ENCODE measurements at regions not wholly inside any gene's neighbourhood (a gene's known extent, or its start where the extent isn't known, plus 50 kb on each side); places are given as distances from the start of the nearest gene placed in this dataset.
"Not testable (repeated sequence)": the region's sequence is repeated elsewhere in the genome, so short reads cannot be mapped to it uniquely, and the experiment has no call there.

DNA sequence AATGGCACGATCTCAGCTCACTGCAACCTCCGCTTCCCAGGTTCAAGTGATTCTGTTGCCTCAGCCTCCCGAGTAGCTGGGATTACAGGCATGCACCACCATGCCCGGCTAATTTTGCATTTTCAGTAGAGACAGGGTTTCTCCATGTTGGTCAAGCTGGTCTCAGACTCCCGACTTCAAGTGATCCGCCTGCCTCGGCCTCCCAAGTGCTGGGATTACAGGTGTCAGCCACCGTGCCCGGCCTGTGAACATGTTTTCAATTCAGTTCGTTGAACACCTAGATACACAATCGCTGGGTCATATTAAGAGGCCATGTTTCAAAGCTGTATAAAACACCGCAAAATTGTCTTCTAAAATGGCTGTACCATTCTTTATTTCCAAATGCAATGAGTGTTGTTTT, 830.3 kb upstream of the TMPRSS15 start:
- not testable (repeated sequence) for H3K27me3 ChIP-seq (ENCODE audit: control insufficient read depth, insufficient read depth, low read length); DNase-seq; H3K36me3 ChIP-seq (replicated peaks; ENCODE audit: control insufficient read depth, insufficient read depth, low read length); H3K4me3 ChIP-seq (ENCODE audit: insufficient read depth, low read depth, low read length)

DNA sequence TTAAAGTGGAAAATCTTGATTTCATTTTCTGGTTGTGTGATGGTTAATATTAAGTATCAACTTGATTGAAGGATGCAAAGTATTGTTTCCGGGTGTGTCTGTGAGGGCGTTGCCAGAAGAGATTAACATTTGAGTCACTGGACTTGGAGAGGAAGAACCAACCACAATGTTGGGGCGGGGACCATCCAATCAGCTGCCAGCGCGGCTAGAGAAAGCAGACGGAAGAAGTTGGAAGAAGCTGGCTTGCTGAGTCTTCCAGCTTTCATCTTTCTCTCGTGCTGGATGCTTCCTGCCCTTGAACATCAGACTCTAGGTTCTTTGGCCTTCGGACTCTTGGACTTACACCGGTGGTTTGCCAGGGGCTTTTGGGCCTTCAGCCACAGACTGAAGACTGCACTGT, 832.6 kb upstream of the TMPRSS15 start:
- Histone ChIP-seq H3K4me3 (ENCODE audit: insufficient read depth, low read depth, low read length) (no peak overlapping the region), H3K36me3 (replicated peaks; ENCODE audit: control insufficient read depth, insufficient read depth, low read length) (no peaks in the 10 kb centered on the region), H3K27me3 (ENCODE audit: control insufficient read depth, insufficient read depth, low read length) (no peaks in the 10 kb centered on the region)
- no peak for DNase-seq

DNA sequence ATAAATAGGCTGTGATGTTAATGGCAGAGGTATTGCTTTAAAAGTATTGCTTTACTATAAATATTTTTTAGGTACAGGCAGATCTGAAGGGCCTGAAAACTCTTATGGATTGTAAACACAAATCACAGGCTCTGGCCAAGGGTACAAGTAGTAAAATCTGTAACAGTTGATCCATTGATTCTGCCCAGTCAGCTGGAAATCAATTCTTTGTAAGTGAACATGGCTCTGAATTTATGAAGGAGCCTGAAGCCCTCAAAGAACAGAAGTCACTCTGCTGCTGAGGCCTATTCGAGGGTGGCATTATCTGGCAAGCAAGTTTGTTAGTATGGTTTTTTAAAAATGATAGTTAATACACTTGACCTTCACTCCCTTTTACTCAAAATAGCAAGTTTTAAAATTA, 834.0 kb upstream of the TMPRSS15 start:
- Histone ChIP-seq H3K36me3 (replicated peaks; ENCODE audit: control insufficient read depth, insufficient read depth, low read length) (no peaks in the 10 kb centered on the region), H3K27me3 (ENCODE audit: control insufficient read depth, insufficient read depth, low read length) (no peaks in the 10 kb centered on the region), H3K4me3 (ENCODE audit: insufficient read depth, low read depth, low read length) (no peak overlapping the region)
- no peak for DNase-seq

DNA sequence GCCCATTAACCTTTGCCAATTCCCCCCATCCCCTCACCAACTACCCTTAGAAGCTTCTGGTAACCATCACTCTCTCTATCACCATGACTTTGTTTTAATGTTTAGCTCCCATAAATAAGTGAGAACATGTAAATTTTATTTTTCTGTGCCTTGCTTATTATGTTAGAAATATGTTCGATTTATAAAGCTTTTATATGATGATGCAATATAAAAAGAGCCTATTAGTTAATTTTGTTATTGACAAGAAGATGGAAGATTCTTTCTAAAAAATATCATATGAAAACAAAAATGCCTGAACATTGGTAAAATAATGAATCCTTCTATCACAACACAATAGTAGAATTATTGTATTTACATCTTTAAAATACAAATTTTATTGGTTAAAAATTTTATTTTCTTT, 836.1 kb upstream of the TMPRSS15 start:
- no peak overlapping the region for H3K4me3 ChIP-seq (ENCODE audit: insufficient read depth, low read depth, low read length)
- no peak for DNase-seq
- no peaks in the 10 kb centered on the region for H3K36me3 ChIP-seq (replicated peaks; ENCODE audit: control insufficient read depth, insufficient read depth, low read length)
- no peaks in the 10 kb centered on the region for H3K27me3 ChIP-seq (ENCODE audit: control insufficient read depth, insufficient read depth, low read length)

DNA sequence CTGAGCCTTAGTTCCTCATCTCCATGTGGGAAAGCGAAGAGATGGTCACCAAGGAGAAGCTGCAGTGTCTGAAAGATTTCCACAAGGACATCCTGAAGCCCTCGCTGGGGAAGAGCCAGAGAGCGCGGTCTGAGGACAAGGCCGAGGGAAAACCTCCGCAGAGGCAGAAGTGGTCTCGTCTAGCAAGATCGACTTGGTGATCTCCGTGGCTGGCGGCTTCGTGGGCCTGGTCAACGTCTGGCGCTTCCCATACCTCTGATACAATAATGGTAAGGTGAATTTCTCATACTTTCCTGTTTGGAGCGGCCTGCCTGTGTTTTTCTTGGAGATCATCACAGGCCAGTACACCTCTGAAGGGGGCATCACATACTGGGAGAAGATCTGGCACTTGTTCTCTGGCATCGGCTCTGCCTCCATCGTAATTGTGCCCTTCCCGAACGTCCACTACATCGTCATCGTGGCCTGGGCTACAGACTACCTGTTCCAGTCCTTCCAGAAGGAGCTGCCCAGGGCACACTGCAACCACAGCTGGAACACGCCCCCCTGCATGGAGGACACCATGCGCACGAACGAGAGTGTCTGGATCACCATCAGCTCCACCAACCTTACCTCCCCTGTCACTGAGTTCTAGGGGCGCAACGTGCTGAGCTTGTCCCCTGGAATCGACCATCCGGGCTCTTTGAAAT, 841.1 kb upstream of the TMPRSS15 start:
- H3K4me3 ChIP-seq (ENCODE audit: insufficient read depth, low read depth, low read length), result no peak overlapping the region
- H3K36me3 ChIP-seq (replicated peaks; ENCODE audit: control insufficient read depth, insufficient read depth, low read length), result no peaks in the 10 kb centered on the region
- no peak for DNase-seq
- no peaks in the 10 kb centered on the region for H3K27me3 ChIP-seq (ENCODE audit: control insufficient read depth, insufficient read depth, low read length)

DNA sequence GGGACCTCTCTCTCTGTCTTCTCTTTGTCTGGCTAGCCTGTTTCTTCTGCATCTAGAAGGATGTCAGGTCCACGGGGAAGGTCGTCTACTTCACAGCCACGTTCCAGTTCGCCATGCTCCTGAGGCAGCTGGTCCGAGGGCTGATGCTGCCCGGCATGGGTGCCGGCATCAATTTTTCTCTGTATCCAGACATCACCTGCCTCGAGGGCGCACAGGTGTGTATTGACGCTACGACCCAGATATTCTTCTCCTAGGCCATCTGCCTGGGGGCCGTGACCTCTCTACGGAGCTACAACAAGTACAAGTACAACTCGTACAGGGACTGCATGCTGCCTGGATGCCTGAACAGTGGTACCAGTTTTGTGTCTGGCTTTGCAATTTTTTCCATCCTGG, 841.6 kb upstream of the TMPRSS15 start:
- DNase-seq, result no peak
- no peak overlapping the region for H3K4me3 ChIP-seq (ENCODE audit: insufficient read depth, low read depth, low read length)
- no peaks in the 10 kb centered on the region for H3K36me3 ChIP-seq (replicated peaks; ENCODE audit: control insufficient read depth, insufficient read depth, low read length)
- no peaks in the 10 kb centered on the region for H3K27me3 ChIP-seq (ENCODE audit: control insufficient read depth, insufficient read depth, low read length)

DNA sequence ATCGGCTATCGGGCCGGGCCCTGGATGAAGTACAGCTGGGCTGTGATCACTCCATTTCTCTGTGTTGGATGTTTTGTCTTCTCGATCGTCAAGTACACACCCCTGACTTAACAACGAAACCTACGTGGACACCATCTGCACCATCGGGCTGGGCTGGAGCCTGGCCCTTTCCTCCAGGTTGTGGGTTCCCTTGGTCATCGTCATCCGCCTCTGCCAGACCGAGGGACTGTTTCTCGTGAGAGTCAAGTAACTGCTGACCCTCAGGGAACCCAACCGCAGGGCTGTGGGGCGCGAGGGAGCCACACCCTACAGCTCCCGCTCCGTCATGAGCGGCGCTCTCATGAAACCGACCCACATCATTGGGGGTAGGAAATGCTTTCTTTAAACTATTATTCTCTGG, 842.4 kb upstream of the TMPRSS15 start:
- H3K4me3 ChIP-seq (ENCODE audit: insufficient read depth, low read depth, low read length), result no peak overlapping the region
- no peak for DNase-seq

DNA sequence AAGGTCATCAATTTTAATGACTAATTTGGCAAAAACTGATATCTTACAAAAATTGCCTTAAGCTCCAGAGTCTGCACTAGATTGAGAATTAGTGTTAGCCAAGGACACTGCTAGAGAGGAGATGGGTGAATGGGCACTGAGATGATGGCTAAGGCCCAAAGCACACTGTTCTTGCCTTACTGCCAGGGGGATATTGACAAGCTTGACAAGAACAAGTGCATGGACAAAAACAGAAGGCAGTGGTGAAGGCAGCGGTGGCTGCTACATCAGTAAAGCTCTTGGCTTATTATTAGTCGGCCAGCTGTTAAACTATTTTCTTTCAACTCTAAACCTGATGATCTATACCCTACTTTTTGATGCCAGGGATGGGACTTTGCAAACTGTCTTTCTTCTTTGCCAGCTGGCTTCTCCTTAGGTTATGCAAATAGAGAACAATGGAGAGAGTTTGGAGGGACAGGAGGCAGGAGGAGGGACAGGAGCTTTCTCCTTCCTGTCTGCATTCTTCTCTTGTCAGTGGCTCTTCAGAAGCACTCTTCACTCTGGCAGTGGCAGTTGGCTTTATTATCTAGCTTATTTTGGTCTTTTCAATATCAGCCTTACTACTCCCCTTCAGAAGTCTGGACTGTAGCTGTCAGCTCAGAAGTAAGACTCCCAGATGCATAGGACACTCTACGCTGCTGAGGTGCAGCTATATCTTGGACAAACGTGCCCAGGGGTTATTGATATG, 853.5 kb upstream of the TMPRSS15 start:
- DNase-seq, result no peak
- Histone ChIP-seq H3K36me3 (replicated peaks; ENCODE audit: control insufficient read depth, insufficient read depth, low read length) (no peaks in the 10 kb centered on the region), H3K27me3 (ENCODE audit: control insufficient read depth, insufficient read depth, low read length) (no peaks in the 10 kb centered on the region), H3K4me3 (ENCODE audit: insufficient read depth, low read depth, low read length) (no peak overlapping the region)

More for the DNA sequence above, 842.4 kb upstream of the TMPRSS15 start:
- Histone ChIP-seq H3K27me3 (ENCODE audit: control insufficient read depth, insufficient read depth, low read length) (no peaks in the 10 kb centered on the region), H3K36me3 (replicated peaks; ENCODE audit: control insufficient read depth, insufficient read depth, low read length) (no peaks in the 10 kb centered on the region)

DNA sequence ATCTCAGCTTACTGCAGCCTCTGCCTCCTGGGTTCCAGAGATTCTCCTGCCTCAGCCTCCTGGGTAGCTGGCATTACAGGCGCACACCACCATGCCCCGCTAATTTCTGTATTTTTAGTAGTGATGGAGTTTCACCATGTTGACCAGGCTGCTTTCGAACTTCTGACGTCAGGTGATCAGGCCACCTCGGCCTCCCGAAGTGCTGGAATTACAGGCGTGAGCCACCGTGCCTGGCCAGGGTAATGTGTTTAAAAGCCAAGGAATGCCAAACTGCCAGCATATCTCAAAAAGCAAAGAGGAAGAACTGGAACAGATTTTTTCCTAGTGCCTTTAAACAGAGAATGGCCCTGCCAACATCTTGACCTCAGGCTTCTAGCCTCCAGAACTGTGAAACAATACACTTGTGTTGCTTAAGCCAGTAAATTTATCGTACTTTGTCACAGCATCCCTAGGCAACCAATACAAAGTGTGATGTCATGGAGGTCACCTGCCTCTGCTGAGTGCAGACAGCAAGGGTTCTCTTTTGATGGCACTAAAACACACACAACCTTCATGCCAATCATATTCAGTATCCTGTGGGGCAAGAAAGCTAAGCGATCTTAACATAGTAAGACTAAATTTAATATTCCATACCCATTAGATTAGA, 858.3 kb upstream of the TMPRSS15 start:
- H3K36me3 ChIP-seq (replicated peaks; ENCODE audit: control insufficient read depth, insufficient read depth, low read length), result no peaks in the 10 kb centered on the region
- no peaks in the 10 kb centered on the region for H3K27me3 ChIP-seq (ENCODE audit: control insufficient read depth, insufficient read depth, low read length)
- DNase-seq, result no peak
- no peak overlapping the region for H3K4me3 ChIP-seq (ENCODE audit: insufficient read depth, low read depth, low read length)

DNA sequence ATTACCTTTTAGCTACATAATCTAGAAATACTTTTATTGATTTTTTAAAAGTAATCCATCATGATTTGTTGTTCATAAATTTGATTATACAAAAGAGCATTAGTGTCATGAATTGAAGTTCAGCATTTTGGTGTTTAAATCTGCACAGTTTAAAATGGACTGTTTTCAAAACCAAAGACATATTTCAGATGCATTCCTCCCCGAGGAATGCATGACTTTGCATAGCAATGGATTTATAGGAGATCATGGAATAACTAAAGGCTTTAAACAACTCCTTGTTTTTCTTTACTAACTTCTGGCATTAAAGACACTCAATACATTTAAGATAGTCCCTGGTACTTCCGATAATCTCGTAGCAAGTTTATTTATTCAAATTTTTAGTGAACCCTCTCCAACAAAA, 863.1 kb upstream of the TMPRSS15 start:
- DNase-seq, result no peak
- H3K4me3 ChIP-seq (ENCODE audit: insufficient read depth, low read depth, low read length), result no peak overlapping the region
- H3K36me3 ChIP-seq (replicated peaks; ENCODE audit: control insufficient read depth, insufficient read depth, low read length), result no peaks in the 10 kb centered on the region
- H3K27me3 ChIP-seq (ENCODE audit: control insufficient read depth, insufficient read depth, low read length), result no peaks in the 10 kb centered on the region

DNA sequence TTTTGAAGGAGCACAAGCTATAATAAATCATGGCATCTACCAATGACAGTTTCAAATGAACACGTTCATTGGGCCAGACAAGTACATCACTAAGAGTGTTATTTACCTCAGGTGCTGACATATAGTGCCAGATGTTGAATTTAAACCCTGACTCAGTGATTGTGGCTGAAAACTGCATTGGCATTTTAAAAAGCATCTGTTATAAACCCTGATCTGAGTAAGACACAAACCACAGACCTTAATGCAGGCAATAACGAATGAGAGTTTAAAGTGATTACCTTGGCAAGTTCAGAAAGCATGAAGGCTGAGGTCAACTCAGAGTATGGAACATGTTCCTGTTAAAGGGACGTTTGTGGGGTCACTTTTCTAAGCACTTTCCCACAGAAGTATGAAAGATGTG, 865.1 kb upstream of the TMPRSS15 start:
- H3K36me3 ChIP-seq (replicated peaks; ENCODE audit: control insufficient read depth, insufficient read depth, low read length), result no peaks in the 10 kb centered on the region
- no peak for DNase-seq
- H3K4me3 ChIP-seq (ENCODE audit: insufficient read depth, low read depth, low read length), result no peak overlapping the region
- H3K27me3 ChIP-seq (ENCODE audit: control insufficient read depth, insufficient read depth, low read length), result no peaks in the 10 kb centered on the region

DNA sequence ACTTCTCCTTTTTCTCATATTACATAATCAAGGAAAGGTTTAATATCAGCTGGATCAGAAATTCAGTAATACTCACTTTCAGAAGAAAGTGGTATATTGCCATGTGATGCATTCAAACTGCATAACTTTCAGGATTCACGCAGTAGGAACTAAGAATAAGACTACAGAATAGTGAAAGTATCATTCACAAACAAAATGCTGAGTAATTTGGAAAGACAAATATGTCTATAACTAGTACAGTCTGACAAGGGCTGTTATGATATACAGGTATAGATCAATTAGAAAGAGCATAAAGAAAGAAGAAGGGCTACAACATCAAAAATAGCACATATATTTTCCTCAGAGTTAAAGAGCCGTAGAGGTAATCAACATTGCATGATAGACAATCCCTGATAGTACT, 871.5 kb upstream of the TMPRSS15 start:
- no peak for DNase-seq
- no peaks in the 10 kb centered on the region for H3K36me3 ChIP-seq (replicated peaks; ENCODE audit: control insufficient read depth, insufficient read depth, low read length)
- no peaks in the 10 kb centered on the region for H3K27me3 ChIP-seq (ENCODE audit: control insufficient read depth, insufficient read depth, low read length)
- H3K4me3 ChIP-seq (ENCODE audit: insufficient read depth, low read depth, low read length), result no peak overlapping the region

DNA sequence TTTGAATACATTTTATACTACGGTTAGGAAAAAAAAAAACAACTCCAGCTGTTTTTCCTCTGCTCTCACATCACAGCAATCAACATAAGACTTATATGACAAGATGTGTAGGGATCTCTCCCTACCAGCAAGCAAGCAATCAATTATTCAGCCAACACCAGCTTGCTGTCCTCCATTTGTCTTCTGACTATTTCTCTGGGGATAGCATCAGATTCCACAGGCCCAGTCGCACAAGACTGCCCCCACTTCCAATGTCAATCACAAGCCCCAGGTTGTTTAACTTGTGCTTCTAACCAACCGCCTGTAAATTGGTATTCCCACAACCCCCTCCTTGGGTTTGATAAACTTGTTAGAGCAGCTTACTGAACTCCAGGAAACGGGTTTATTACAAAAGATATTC, 873.1 kb upstream of the TMPRSS15 start:
- Histone ChIP-seq H3K27me3 (ENCODE audit: control insufficient read depth, insufficient read depth, low read length) (no peaks in the 10 kb centered on the region), H3K4me3 (ENCODE audit: insufficient read depth, low read depth, low read length) (no peak overlapping the region), H3K36me3 (replicated peaks; ENCODE audit: control insufficient read depth, insufficient read depth, low read length) (no peaks in the 10 kb centered on the region)
- DNase-seq, result no peak

DNA sequence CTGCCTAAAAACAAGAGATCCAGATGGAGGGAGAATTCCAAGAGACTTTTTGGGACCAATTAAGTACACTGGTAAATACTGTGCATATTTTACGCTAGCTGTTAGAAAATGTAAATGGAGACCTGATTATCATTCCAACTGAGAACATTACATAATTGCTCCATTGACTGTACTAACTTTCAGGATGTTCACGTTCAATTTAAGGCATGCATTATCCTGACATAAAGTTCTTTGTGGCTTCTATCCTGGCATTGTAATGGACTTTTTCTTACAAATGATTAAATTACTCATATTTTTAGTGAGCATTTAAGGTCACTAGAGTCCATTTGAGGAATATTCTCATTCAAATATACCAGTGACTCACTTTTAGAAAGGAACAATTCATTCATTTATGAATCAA, 883.3 kb upstream of the TMPRSS15 start:
- Histone ChIP-seq H3K4me3 (ENCODE audit: insufficient read depth, low read depth, low read length) (no peak overlapping the region), H3K27me3 (ENCODE audit: control insufficient read depth, insufficient read depth, low read length) (no peaks in the 10 kb centered on the region), H3K36me3 (replicated peaks; ENCODE audit: control insufficient read depth, insufficient read depth, low read length) (no peaks in the 10 kb centered on the region)
- no peak for DNase-seq

DNA sequence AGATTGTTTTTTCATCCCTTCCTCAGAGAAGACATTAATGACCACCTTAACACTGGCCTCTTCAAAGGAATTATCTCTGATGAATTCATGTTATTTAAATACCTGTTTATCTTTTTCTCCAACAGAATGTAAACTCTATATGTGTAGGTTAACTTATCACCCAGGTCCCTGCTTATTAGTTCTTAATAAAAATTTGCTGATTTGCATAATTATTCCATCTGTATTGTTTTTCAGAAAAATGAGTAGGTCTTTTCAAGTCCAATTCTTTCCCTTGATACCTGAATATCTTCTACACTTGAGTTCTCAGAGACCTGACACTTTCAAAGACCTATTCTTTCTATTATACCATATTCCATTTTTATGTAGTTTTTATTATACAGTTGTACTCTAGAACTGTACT, 886.7 kb upstream of the TMPRSS15 start:
- H3K27me3 ChIP-seq (ENCODE audit: control insufficient read depth, insufficient read depth, low read length), result no peaks in the 10 kb centered on the region
- no peak overlapping the region for H3K4me3 ChIP-seq (ENCODE audit: insufficient read depth, low read depth, low read length)
- no peak for DNase-seq
- no peaks in the 10 kb centered on the region for H3K36me3 ChIP-seq (replicated peaks; ENCODE audit: control insufficient read depth, insufficient read depth, low read length)

Data from H7 (cell line).